PC-3 (cell line): ENCODE measurements at regions not wholly inside any gene's neighbourhood (a gene's known extent, or its start where the extent isn't known, plus 50 kb on each side); places are given as distances from the start of the nearest gene placed in this dataset.

ENCODE experiments used
- ATAC-seq: fragments of 200-7000 bp; cut with Tn5 transposase; 2 replicates; pipeline ENCODE4 v1.9.1; 2020; ENCODE audit warnings: mild to moderate bottlenecking, moderate library complexity
- BruUV-seq: library from RNA; stranded (reverse); fragments of 400-500 nt; replicated peaks from 2 replicates; lab custom pipeline; 2021; lab: Mats Ljungman, UMichigan
- CTCF ChIA-PET: fragments of 300-600 bp; sonication (Branson Sonifier 250); formaldehyde crosslinking; loops from one replicate; lab custom pipeline; 2022; ENCODE audit warnings: antibody characterized with exemption; lab: Charles Lee
- POLR2A ChIA-PET: fragments of 300-600 bp; sonication (Branson Sonifier 250); formaldehyde crosslinking; loops from one replicate; lab custom pipeline; 2022; ENCODE audit warnings: antibody characterized with exemption; ENCODE audit not compliant: unreplicated experiment; lab: Charles Lee
- DNase-seq: peaks from one replicate; pipeline ENCODE4 v3.0.0-alpha.2; 2015
- H2AFZ ChIP-seq: fragments of 300-600 bp; sonication (generic); 2 replicates; pipeline ENCODE4 v1.6.0; 2016; ENCODE audit warnings: antibody characterized with exemption, low read length
- H3F3A ChIP-seq: fragments of 300-600 bp; sonication (generic); one replicate; pipeline ENCODE4 v1.6.0; 2017; ENCODE audit warnings: antibody characterized with exemption, low read length, control low read depth, mild to moderate bottlenecking; ENCODE audit not compliant: unreplicated experiment
- H3K27ac ChIP-seq: fragments of 300-600 bp; sonication (generic); 2 replicates; pipeline ENCODE4 v1.5.1; 2016; ENCODE audit warnings: mild to moderate bottlenecking, low read length
- H3K27me3 ChIP-seq: fragments of 300-600 bp; sonication (generic); 2 replicates; pipeline ENCODE4 v1.6.1; 2016; ENCODE audit warnings: low read length, mixed read lengths
- H3K36me3 ChIP-seq: fragments of 300-600 bp; sonication (generic); 2 replicates; pipeline ENCODE4 v1.6.1; 2016; ENCODE audit warnings: low read depth, mixed run types, low read length, mixed read lengths
- H3K4me1 ChIP-seq: fragments of 300-600 bp; sonication (generic); 2 replicates; pipeline ENCODE4 v1.5.1; 2016; ENCODE audit warnings: low read length; ENCODE audit not compliant: insufficient read depth
- H3K4me2 ChIP-seq: fragments of 300-600 bp; sonication (generic); 2 replicates; pipeline ENCODE4 v1.6.0; 2016; ENCODE audit warnings: low read length
- H3K4me3 ChIP-seq: fragments of 300-600 bp; sonication (generic); 2 replicates; pipeline ENCODE4 v1.5.1; 2016; ENCODE audit warnings: mild to moderate bottlenecking, low read length, mixed read lengths
- H3K79me2 ChIP-seq: fragments of 300-600 bp; sonication (generic); 2 replicates; pipeline ENCODE4 v1.6.1; 2017; ENCODE audit warnings: low read length, mixed read lengths
- H3K9ac ChIP-seq: fragments of 300-600 bp; sonication (generic); 2 replicates; pipeline ENCODE4 v1.6.0; 2016; ENCODE audit warnings: mild to moderate bottlenecking, low read length
- H3K9me2 ChIP-seq: fragments of 300-600 bp; sonication (generic); replicated peaks from 2 replicates; pipeline ENCODE4 v1.6.1; 2016; ENCODE audit warnings: mixed run types, low read length, mixed read lengths
- H3K9me3 ChIP-seq: fragments of 300-600 bp; sonication (generic); 2 replicates; pipeline ENCODE4 v1.6.1; 2016; ENCODE audit warnings: low read length, mixed read lengths
- H4K20me1 ChIP-seq: fragments of 300-600 bp; sonication (generic); 2 replicates; pipeline ENCODE4 v1.6.1; 2016; ENCODE audit warnings: low read length, mixed read lengths
- CTCF ChIP-seq: fragments of 300-600 bp; sonication (generic); conservative IDR thresholded peaks from 2 replicates; pipeline ENCODE4 v1.5.1; 2017; ENCODE audit warnings: antibody characterized with exemption, low read depth, mild to moderate bottlenecking, low read length
- EZH2 ChIP-seq: fragments of 300-600 bp; sonication (generic); IDR thresholded peaks from one replicate; pipeline ENCODE4 v1.6.1; 2017; ENCODE audit warnings: antibody characterized with exemption, mild to moderate bottlenecking, low read length; ENCODE audit not compliant: unreplicated experiment
- EZH2phosphoT487 ChIP-seq: fragments of 300-600 bp; sonication (generic); IDR thresholded peaks from 2 replicates; pipeline ENCODE4 v1.6.1; 2018; ENCODE audit warnings: mild to moderate bottlenecking, antibody characterized with exemption, low read length, borderline replicate concordance
- intact Hi-C: fragments of 100-400 bp; cut with micrococcal nuclease; formaldehyde crosslinking; loops from 2 replicates; pipeline ENCODE4 v1.9.0; 2023

GRCh38 chr5:6820851-6821479 lies 107.7 kb downstream of the TENT4A start:
- Histone ChIP-seq H3K27ac (no peak overlapping the region), H3K27me3 (peaks cover 82% of the 10 kb centered on the region), H3K9ac (no peak overlapping the region), H3K9me2 (0 out of 2 replicates have a peak, but pooled peaks cover 3% of the 10 kb centered on the region), H4K20me1 (no peaks in the 10 kb centered on the region), H3K4me1 (no peaks in the 10 kb centered on the region), H2AFZ (no peak overlapping the region), H3K79me2 (no peaks in the 10 kb centered on the region), H3K36me3 (no peaks in the 10 kb centered on the region), H3F3A (no peaks in the 10 kb centered on the region), H3K9me3 (peaks cover 10% of the 10 kb centered on the region; the same call in 1 of the 2 replicates), H3K4me2 (no peak overlapping the region), H3K4me3 (no peak overlapping the region)
- ChIA-PET POLR2A (no interaction called here), CTCF (interaction anchor here (0.6 kb wide), 1 partner anchor 54 kb away, joined by 3 read pairs; no protein-coding TSS in a partner anchor)
- intact Hi-C loops: no loop called here
- peak; percentile 98 for TF ChIP-seq CTCF
- TF ChIP-seq EZH2phosphoT487: no peak
- BruUV-seq: no TSS peak
- DNase-seq: peak; percentile 60
- ATAC-seq: no peak

DNA sequence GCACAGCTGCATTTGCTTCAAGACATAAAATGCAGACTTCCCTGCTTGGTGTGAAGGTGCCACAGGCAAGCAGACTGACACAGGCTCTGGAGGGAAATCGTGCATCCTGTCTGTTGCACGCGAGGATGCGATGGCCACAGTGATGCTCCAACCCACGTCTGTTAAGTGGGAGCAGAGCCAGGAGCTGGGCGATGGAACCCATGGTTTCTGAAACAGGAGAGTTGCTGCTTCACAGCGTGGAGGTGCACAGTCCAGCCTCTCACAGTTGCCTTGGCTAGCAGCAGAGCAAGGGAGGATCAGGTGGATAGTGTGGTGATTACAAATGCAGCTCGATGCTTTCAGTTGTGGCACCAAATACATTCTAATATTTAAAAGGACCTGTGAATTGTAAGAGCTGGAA lies 108.8 kb downstream of the TENT4A start:
- ATAC-seq (no peak), DNase-seq (no peak)
- Histone ChIP-seq H3K9ac (no peak overlapping the region), H3K27me3 (peaks cover 86% of the 10 kb centered on the region), H3K9me2 (no peaks in the 10 kb centered on the region), H3K9me3 (peaks cover 10% of the 10 kb centered on the region; the same call in 1 of the 2 replicates), H4K20me1 (no peaks in the 10 kb centered on the region), H3K36me3 (no peaks in the 10 kb centered on the region), H3K27ac (no peak overlapping the region), H3F3A (no peaks in the 10 kb centered on the region), H3K4me2 (no peak overlapping the region), H3K4me3 (no peak overlapping the region), H3K4me1 (no peaks in the 10 kb centered on the region), H2AFZ (no peak overlapping the region), H3K79me2 (no peaks in the 10 kb centered on the region)
- TF ChIP-seq CTCF: no peak
- TF ChIP-seq EZH2phosphoT487: no peak
- no peak for TF ChIP-seq EZH2
- CTCF ChIA-PET: no interaction called here
- intact Hi-C loops: no loop called here
- BruUV-seq: no TSS peak
- POLR2A ChIA-PET: no interaction called here

GRCh38 chr5:6822556-6823343 lies 109.5 kb downstream of the TENT4A start:
- H3K4me1 ChIP-seq: no peaks in the 10 kb centered on the region
- H3K9me3 ChIP-seq: peaks cover 10% of the 10 kb centered on the region; the same call in 1 of the 2 replicates
- H3K27ac ChIP-seq: no peak overlapping the region
- no peaks in the 10 kb centered on the region for H3K36me3 ChIP-seq
- no peaks in the 10 kb centered on the region for H3K79me2 ChIP-seq
- H3K9ac ChIP-seq: no peak overlapping the region
- no peak overlapping the region for H3K4me2 ChIP-seq
- TF ChIP-seq CTCF (0 out of 2 replicates have a peak, but pooled peaks have one; percentile 9), EZH2 (no peak)
- no TSS peak for BruUV-seq
- ChIA-PET POLR2A (no interaction called here), CTCF (no interaction called here)
- intact Hi-C loops: no loop called here
- DNase-seq: no peak
- H2AFZ ChIP-seq: no peak overlapping the region
- ATAC-seq: no peak
- no peaks in the 10 kb centered on the region for H4K20me1 ChIP-seq
- peaks cover 90% of the 10 kb centered on the region for H3K27me3 ChIP-seq
- H3K9me2 ChIP-seq: no peaks in the 10 kb centered on the region
- H3K4me3 ChIP-seq: no peak overlapping the region
- no peaks in the 10 kb centered on the region for H3F3A ChIP-seq
